Endodermal cell (in vitro differentiated cells): ENCODE measurements at regions not wholly inside any gene's neighbourhood (a gene's known extent, or its start where the extent isn't known, plus 50 kb on each side); places are given as distances from the start of the nearest gene placed in this dataset.

Experiments used
- DNase-seq: peaks from one replicate; pipeline ENCODE4 v3.0.0-alpha.2; 2017
- H3K27ac ChIP-seq: 2 replicates; pipeline ENCODE4 v1.5.1; 2013; ENCODE audit warnings: mild to moderate bottlenecking, low read depth, low read length, moderate library complexity
- H3K27me3 ChIP-seq: 2 replicates; pipeline ENCODE4 v1.6.1; 2013; ENCODE audit warnings: mild to moderate bottlenecking, low read length, moderate library complexity; ENCODE audit not compliant: insufficient read depth, control insufficient read depth, poor library complexity, severe bottlenecking
- H3K36me3 ChIP-seq: 2 replicates; pipeline ENCODE4 v1.7.0; 2013; ENCODE audit warnings: mild to moderate bottlenecking, low read length, moderate library complexity; ENCODE audit not compliant: control insufficient read depth, insufficient read depth
- H3K4me1 ChIP-seq: one replicate; pipeline ENCODE4 v1.7.0; 2013; ENCODE audit warnings: low read length; ENCODE audit not compliant: control insufficient read depth, insufficient read depth
- H3K4me3 ChIP-seq: 2 replicates; pipeline ENCODE4 v1.5.1; 2013; ENCODE audit warnings: mild to moderate bottlenecking, low read length, moderate library complexity
- H3K9ac ChIP-seq: 2 replicates; pipeline ENCODE4 v1.6.1; 2013; ENCODE audit warnings: mild to moderate bottlenecking, low read length, moderate library complexity; ENCODE audit not compliant: poor library complexity, severe bottlenecking; ENCODE audit errors: extremely low read depth
- H3K9me3 ChIP-seq: 2 replicates; pipeline ENCODE4 v1.6.1; 2013; ENCODE audit warnings: mild to moderate bottlenecking, low read length, moderate library complexity; ENCODE audit not compliant: control insufficient read depth
- H3K27ac Mint-ChIP-seq: 2 replicates; pipeline ENCODE4 v1.8.0; 2020; ENCODE audit warnings: mixed read lengths
- H3K27me3 Mint-ChIP-seq: 2 replicates; pipeline ENCODE4 v1.8.0; 2021; ENCODE audit warnings: mild to moderate bottlenecking, mixed read lengths; ENCODE audit not compliant: insufficient read depth
- H3K36me3 Mint-ChIP-seq: 2 replicates; pipeline ENCODE4 v1.8.0; 2020; ENCODE audit warnings: low read depth, mixed read lengths
- H3K4me1 Mint-ChIP-seq: 2 replicates; pipeline ENCODE4 v1.8.0; 2020; ENCODE audit warnings: mixed read lengths
- H3K4me3 Mint-ChIP-seq: 2 replicates; pipeline ENCODE4 v1.8.0; 2020; ENCODE audit warnings: mild to moderate bottlenecking, moderate library complexity, mixed read lengths
- H3K9me3 Mint-ChIP-seq: 2 replicates; pipeline ENCODE4 v1.8.0; 2020; ENCODE audit warnings: mild to moderate bottlenecking, mixed read lengths
- WGBS, 2 experiments: methylation state at CpG; one replicate each; pipeline versions ENCODE4 v1.1.5 to v1.1.7; 2013; ENCODE audit warnings: missing lambda C conversion rate in 2 of 2, mixed read lengths in 1 of 2; ENCODE audit not compliant: insufficient coverage in 1 of 2, insufficient read length in 1 of 2; 5-methylcytosine and 5-hydroxymethylcytosine counted together
- TF ChIP-seq, protein P1 (sequence below): fragments of 200-600 bp; sonication (generic); conservative IDR thresholded peaks from 2 replicates; pipeline ENCODE4 v1.5.0; 2021; ENCODE audit warnings: antibody characterized with exemption, mild to moderate bottlenecking

DNA sequence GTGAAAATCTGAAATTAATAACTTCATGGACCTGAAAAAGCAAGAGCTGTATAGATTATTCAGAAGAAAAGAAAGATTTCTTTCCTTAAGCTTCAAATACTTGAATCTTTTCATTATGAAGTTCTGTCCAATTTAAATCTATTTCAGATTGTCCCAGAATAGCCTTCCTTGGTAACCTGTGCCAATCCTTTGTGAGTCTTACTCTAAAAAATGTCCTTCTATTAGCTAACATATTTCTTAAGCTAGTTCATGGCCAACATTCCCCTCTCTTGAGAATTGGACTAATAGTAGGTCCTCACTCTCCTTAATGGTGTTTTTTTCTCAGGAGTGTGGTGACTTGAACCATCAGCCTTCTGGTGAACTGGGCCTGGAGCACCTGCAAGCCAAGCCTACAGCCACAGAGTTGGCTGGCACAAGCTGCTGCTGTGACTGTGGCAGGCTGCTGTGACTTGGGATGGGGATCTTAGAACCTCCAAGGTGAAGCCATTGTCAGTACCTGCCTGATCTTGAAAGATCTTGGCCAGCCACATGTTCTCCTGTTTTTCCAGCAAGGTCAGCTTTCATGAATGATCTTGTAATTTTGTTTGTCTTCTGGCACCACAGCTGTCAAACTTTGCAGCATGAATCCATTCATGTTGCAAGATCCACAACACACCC lies 262.6 kb upstream of the MAP3K1 start:
- H3K27me3 Mint-ChIP-seq: no peaks in the 10 kb centered on the region
- TF ChIP-seq, protein P1, sequence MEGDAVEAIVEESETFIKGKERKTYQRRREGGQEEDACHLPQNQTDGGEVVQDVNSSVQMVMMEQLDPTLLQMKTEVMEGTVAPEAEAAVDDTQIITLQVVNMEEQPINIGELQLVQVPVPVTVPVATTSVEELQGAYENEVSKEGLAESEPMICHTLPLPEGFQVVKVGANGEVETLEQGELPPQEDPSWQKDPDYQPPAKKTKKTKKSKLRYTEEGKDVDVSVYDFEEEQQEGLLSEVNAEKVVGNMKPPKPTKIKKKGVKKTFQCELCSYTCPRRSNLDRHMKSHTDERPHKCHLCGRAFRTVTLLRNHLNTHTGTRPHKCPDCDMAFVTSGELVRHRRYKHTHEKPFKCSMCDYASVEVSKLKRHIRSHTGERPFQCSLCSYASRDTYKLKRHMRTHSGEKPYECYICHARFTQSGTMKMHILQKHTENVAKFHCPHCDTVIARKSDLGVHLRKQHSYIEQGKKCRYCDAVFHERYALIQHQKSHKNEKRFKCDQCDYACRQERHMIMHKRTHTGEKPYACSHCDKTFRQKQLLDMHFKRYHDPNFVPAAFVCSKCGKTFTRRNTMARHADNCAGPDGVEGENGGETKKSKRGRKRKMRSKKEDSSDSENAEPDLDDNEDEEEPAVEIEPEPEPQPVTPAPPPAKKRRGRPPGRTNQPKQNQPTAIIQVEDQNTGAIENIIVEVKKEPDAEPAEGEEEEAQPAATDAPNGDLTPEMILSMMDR: no peak
- no peaks in the 10 kb centered on the region for H3K9me3 ChIP-seq
- H3K4me3 Mint-ChIP-seq: no peak overlapping the region
- H3K4me3 ChIP-seq: no peak overlapping the region
- H3K4me1 ChIP-seq: no peaks in the 10 kb centered on the region
- H3K27ac Mint-ChIP-seq: no peak overlapping the region
- DNase-seq: no peak
- H3K27ac ChIP-seq: no peak overlapping the region
- no peaks in the 10 kb centered on the region for H3K27me3 ChIP-seq
- no peaks in the 10 kb centered on the region for H3K36me3 Mint-ChIP-seq
- H3K36me3 ChIP-seq: no peaks in the 10 kb centered on the region
- no peaks in the 10 kb centered on the region for H3K4me1 Mint-ChIP-seq
- H3K9me3 Mint-ChIP-seq: no peaks in the 10 kb centered on the region
- H3K9ac ChIP-seq: no peak overlapping the region

DNA sequence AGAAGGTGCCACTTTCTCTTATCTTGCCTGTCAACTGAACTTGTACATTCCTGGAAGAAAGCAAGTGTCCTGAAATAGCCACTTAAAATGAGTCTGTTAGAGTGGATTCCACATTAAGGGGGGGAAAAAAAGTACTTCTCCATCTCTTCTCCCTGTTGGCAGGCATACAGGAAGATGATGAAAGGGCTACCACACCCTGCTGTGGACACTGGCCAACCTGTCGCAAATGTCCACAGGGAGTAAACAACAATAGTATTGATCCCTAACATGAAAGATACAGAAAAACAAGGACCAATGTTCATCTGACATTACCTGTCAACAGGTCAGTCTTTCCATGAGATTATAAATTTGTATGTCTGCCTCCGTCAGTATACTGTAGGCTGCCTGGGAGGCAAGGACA lies 265.1 kb upstream of the MAP3K1 start:
- no peak overlapping the region for H3K27ac Mint-ChIP-seq
- Histone ChIP-seq H3K27ac (no peak overlapping the region), H3K4me3 (no peak overlapping the region), H3K4me1 (no peaks in the 10 kb centered on the region), H3K27me3 (no peaks in the 10 kb centered on the region), H3K36me3 (no peaks in the 10 kb centered on the region), H3K9ac (no peak overlapping the region), H3K9me3 (no peaks in the 10 kb centered on the region)
- no peaks in the 10 kb centered on the region for H3K27me3 Mint-ChIP-seq
- no peak for DNase-seq
- no peaks in the 10 kb centered on the region for H3K36me3 Mint-ChIP-seq
- 80 to 95% methylated on average over 2 of the region's 2 CpGs for WGBS, 2 experiments
- TF ChIP-seq, protein P1: no peak
- H3K4me1 Mint-ChIP-seq: no peaks in the 10 kb centered on the region
- H3K4me3 Mint-ChIP-seq: no peak overlapping the region
- H3K9me3 Mint-ChIP-seq: no peaks in the 10 kb centered on the region

DNA sequence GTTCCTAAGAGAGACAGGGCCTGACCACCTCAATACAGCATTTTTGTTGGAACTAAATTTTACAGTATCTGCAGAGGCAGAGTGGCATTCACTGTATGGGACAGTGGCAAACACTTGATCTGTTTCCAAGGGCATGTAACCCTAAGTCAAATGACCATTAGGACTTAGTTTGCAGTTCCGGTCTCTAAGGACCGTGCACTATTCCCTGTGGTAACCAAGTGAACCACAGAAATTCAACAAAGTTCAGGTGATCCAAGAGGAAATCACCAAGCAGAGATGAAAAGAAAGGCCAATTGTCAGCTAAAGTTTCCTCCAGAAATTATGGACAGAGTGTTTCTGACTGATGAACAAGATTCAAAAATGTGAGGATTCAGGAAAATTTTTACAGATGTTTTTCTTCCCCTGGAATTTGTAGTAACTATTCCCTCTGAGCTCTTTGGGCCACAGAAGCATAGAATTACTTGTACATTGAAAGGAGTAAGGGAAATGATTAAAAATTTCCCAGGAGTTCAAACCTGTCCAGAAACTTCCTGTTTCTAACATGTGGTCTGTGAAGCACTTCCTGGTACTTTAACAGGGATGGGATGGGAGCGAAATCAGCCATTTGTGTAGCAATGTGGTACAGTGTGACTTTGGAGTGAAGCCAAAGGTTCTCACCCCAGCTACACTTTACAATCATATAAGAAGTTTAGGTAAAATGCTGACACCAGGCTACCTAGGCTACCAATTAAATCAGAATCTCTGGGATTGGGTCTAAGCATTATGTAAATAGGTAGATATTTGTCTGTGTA lies 266.1 kb upstream of the MAP3K1 start:
- Mint-ChIP-seq H3K4me1 (no peaks in the 10 kb centered on the region), H3K27me3 (no peaks in the 10 kb centered on the region), H3K4me3 (no peak overlapping the region), H3K36me3 (no peaks in the 10 kb centered on the region), H3K27ac (no peak overlapping the region), H3K9me3 (no peaks in the 10 kb centered on the region)
- Histone ChIP-seq H3K36me3 (no peaks in the 10 kb centered on the region), H3K4me3 (no peak overlapping the region), H3K9me3 (no peaks in the 10 kb centered on the region), H3K4me1 (no peaks in the 10 kb centered on the region), H3K27me3 (no peaks in the 10 kb centered on the region), H3K27ac (no peak overlapping the region), H3K9ac (no peak overlapping the region)
- no peak for DNase-seq
- TF ChIP-seq, protein P1: no peak
- WGBS, 2 experiments: 93 to 94% methylated on average over 2 to 3 of the region's 3 CpGs
